Right renal pelvis (tissue), 4 donors: ENCODE measurements at regions not wholly inside any gene's neighbourhood (a gene's known extent, or its start where the extent isn't known, plus 50 kb on each side); places are given as distances from the start of the nearest gene placed in this dataset.

Source experiments
- DNase-seq, 4 donors: peaks; one replicate each; pipeline ENCODE4 v3.0.0-alpha.2; 2013; ENCODE audit warnings: low read depth in 4 of 4, low spot score in 3 of 4, missing footprints in 1 of 4

DNA sequence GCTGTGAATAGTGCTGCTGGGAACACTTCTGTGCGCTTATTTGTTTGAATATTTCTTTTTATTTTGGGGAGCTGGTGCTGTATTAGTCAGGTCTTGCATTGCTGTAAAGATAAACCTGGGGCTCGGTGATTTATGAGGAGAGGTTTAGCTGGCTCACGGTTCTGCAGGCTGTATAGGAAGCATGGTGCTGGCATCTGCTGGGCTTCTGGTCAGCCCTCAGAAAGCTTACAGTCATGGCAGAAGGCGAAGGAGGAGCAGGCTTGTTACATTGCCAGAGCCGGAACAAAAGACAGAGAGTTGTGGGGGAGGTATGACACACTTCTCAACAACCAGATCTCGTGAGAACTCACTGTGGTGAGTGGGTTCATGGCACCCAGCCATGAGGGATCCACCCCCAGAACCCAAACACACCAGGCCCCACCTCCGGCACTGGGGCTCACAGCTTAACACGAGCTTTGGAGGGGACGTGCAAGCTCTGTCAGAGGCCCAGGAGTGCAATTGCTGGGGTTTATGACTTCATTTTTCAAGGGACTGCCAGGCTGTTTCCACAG lies 68.8 kb upstream of the GATA5 start:
- DNase-seq: no peak

DNA sequence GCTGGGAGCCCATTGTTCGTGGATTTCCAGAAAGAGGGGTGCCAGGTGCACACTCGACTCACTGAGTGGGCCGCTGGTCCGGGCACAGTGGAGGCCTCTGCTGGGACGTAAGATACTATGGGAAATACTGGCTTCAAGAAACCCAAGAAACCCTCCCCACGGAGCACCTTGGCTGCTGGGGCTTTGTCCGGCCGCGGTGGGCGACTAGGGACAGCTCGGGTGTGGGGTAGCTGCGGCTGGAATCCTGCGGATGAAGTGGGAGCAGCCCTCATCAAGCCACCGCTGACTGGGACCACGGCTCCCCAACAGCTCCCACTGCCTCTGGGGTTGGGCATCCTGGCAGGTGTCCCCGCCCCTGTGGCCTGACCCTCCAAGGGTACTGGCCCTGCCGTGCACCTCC lies 69.5 kb upstream of the GATA5 start:
- DNase-seq: no peak

DNA sequence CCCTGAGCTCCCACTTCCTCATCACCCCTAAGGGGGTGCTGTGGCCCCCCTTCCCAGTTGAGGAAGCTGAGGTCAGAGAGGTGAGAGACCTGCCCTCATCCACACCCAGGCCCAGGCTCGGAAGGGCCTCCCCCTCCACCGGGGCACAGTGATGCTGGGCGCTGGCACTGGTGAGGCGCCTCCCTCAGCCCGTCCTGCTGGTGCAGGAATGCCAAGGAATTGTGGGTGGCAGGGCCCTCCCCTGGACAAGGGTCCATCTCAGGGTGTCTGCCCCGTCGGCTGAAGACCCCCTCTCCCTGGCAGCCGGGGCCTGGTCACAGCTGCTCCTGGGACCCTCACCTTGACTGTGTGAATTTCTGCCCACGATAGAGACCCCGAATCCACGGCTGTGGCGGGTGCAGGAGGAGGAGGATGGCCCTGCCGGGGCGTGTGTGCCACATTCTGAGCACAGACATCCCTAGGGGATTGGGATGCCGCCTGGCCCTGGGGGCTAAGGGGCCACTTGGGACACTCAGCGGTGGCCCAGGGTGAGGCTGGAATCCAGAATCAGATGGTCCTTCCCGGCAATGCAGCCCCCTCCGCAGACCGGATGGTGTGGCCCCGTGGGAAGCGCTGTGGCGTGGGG lies 70.2 kb upstream of the GATA5 start:
- DNase-seq: no peak

DNA sequence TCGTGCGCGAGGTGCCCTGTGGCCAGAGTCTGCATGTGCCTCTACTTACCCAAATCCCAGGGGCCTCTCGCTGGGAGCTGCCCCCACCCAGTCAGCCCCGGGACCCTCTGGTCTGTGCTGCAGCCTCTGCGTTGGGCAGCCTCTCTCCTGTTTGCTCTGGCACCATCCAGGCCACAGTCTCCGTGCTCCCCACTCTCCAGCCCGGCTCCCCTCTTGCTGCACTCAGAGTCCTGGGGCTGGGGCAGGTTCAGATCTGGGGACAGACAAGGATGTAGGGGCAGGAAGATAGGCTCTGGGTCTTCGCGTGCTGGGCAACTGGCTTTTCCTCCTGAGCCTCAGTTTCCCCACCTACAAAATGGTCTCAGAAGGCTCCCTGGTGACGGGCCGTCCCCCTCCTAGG lies 70.8 kb upstream of the GATA5 start:
- no peak for DNase-seq

DNA sequence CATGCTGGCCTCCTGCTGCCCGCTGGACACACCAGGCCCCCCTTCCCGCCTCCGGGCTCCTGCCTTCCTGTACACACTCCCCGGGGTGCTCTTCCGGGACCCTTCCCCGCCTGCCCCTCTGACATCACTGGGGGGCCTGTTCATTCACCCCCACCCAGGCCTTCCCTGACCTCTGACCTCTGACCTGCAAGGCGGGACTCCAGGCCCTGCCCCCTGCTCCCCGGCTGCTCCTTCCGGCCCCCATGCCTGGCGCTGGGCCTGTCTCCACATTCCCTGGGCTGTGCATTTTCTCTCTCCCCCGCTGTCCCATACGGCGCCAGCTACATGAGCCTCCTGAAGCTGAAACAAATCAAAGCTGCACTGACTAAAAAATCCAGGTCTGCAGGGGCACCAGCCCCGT lies 71.6 kb upstream of the GATA5 start:
- no peak for DNase-seq

DNA sequence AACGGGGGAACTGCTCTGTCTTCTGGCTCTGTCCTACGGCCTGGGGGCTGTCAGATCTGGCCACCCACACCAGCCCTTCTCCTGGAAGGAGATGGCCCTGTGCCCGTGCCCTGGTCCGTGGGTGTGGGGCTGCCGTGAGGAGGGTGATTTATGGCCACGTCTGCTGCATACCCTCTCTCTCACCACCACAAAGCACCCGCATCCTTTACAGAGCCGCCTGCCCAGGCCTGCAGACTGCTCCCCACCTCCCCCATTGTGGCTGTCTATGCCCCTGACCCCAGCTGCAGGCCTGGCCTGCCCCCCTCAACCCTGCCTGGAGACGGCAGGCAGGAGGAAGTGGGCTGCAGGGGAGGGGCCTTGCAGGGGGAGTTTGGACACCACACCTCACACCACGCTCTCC lies 72.7 kb upstream of the GATA5 start:
- DNase-seq: no peak

DNA sequence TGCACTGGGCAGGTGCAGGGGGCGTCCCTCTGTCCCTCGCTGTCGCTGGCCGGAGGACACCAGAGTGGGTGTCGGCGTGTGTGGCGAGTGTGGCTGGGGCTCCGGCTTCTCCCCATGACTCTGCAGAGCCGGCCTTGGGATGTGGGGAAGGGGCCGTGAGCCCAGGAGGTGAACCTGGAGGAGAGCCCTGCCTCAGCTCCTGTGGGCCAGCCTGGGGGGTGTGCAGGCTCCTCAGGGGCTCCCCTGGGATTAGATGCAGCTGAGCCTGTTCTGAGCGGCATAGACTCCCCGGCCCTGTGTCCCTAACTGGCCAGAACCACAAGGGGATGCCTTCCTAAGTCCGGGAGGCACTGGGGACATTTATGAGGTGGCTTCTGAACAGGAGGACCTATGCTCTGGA lies 73.2 kb upstream of the GATA5 start:
- DNase-seq: no peak

DNA sequence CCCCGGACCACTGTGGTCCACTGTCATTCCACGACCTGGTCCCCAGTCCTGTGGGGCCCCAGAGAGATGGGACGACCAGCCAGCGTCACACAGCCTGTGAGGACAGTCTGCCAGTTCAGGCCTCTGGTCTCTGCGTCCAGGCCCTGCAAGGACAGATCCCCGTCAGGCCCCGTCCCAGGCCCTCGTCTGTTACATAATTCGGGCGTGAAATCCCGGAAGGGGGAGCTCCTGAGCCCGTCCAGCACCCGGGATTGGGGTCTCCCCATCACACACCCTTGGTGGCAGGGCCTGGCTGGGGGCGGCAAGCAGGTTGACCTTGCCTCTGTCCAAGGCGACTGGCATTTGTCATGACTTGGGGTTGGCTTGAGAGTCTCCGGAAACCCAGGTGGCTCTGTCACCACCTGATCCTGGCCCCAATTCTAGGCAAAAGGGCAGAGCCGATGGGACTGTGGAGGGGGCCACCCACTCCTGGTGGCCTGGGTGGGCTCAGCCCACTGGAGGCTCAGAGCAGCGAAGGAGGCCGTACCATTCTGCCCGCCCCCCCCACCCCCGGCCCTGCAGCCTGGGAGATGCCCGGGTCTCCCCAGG lies 73.8 kb upstream of the GATA5 start:
- no peak for DNase-seq

DNA sequence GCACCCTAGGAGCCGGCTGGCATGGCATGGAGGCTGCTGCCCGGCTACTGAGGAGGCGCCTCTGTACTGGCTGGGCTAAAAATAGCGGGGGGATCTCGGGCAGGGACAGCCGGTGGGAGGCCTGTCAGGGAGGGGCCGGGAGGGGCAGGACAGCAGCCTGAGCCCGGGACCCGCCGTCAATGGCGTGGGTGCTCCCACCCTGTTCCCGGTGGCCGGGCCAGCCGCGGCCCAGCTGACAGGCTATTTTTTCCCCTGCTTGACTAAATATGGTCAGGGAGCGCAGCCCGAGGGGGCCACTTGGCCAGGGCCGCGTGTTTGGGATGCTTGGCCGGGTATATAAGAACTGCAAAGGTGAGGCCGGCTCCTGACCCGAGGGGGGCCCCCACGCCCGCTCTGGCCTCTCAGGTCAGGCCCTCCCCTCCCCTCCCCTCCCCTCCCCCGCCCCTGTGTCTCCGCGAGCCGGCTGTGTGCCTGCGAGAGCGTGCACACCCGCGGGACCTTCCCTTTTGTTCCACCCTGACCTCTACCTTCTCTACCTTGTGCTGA lies 74.4 kb upstream of the GATA5 start:
- DNase-seq: no peak

DNA sequence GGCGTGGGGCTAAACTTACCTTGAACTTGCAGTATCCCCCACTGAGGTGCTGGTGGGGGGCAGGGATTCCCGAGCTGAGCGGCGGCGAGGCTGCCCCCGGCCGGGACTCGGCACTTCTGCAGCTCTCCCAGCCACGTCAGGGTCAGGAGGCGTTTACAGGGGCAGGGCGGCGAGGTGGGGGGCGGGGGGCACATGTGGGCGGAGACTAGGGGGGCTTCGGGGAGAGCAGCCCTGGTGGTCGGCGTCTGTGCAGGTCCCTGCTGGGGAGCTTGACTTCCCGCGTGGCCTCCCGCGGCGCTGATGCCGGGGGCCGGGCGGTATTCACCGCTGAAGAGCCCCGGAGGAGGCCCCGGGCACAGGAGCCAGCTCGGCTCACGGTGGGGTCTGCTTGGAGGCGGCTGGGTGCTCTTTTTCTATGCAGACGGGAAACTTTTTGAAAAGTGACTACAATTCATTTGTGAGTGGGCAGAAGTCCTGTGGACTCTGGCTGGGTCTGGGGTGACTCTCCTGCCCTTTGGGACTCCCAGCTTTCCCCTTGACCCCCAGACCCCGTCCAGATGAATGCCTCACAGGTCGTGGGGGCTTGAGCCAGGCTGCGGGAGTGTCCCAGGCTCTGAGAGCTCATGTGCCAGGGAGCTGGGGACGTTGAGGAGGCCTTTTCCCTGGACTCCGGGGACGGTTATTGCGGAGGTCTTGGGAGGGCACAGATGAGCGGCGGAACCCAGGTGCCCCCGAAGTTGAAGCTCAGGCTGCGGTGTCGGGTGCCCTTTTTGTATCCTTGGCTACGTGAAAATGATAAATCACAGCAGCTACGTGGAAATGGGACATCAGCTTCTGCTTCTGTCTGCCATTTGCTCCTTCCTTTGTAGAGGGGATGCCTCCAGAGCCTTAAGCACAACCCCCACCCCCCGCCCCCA lies 75.9 kb upstream of the GATA5 start:
- no peak for DNase-seq

DNA sequence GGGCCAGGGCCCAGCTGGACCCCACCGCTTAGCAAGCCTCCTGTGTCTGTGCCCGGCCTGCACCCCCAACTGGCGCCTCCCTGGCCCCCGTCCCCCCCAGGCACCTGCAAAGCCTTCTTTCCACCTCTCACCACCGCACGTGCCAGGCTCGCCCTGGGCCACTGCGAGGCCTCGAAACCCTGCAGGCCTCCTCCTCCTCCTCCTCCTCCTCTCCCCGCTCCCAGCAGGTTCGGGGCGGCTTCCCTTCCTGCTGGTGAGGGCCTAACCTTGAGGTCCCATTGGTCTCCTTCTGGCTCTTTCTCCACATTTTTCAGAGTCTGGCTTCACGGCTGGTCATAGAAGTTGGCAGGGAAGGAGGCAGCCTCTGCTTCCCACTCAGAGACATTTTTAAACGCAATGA lies 76.8 kb upstream of the GATA5 start:
- no peak for DNase-seq

DNA sequence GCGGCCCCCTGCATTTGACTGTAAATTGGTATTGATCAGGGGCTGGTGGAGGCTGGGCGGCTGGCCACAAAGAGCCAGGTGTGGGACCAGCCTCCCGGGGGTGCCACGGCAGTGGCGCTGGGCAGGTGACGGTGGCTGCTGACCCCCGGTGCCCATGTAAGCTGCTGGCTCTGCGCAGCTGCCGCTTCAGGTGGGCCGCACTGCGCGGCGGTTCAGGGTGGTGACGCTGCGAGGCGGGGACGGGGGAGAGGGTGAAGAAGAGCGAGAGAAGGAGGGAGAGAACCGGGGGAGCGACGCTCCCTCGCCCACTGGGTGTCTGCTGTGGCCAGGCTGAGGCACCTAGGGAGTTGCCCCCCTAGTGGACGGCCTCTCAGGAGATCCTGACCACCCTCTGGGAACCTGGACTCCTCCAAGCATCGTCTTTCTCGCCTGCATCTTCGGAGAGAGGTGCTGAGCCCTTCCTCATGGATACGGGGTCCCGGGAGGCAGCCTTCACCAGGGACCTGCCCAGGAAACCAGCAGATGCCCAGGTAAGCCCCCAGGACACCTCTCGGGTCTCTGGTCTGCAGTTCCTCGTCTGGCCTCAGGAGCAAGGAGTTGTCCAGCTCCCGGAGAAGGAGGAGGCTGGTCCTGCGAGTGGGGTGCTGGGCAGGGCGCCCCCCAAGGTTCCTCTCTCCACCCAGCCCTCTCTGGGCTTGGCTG lies 77.5 kb upstream of the GATA5 start:
- no peak for DNase-seq

DNA sequence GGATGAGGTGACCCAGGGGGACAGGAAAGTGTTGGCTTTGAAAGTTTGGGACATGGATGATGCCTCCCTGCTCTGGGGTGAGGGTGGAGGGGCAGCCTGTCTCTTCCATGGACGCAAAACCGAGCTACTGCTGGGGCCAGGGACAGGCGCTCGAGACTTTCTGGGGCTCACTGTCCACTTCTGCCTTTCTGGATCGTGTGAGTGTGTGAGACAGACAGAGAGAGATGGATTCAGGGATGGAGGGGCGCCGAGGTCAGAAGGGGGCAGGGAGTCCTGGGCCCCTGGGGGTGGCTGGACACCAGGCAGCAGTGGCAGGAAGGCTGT lies 78.0 kb upstream of the GATA5 start:
- DNase-seq: no peak

DNA sequence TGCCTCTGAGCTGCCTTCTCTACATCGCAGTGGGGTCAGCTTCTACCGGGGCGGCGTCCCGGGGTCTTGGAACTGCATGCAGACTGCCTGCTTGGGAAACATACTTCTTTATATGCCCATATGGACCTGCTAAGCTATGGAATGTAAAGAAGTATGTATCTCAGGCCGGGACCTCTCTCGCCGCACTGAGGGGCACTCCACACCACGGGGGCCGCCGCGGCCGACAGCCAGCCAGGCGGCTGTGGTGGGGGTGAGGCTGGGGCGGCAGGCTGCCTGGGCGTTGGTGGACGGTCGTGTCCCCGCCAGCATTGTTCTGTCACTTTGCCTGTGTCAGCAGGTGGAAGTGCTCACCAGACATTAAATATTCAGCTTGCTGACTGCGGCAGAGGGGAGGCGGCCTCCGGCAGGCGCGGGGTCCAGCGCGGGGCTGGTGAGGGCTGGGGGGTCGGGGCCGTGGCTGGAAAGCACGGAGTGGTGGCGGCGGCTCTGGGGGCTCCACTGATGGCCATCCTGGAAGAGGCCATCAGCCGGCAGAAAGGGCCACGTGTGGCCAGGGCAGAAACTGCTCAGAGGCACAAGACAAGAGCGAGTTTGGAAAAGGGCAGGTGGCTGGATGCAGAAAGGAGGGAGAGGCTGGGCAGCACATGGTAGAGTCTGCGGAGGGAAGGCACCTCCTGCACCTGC lies 78.6 kb upstream of the GATA5 start:
- DNase-seq: no peak

DNA sequence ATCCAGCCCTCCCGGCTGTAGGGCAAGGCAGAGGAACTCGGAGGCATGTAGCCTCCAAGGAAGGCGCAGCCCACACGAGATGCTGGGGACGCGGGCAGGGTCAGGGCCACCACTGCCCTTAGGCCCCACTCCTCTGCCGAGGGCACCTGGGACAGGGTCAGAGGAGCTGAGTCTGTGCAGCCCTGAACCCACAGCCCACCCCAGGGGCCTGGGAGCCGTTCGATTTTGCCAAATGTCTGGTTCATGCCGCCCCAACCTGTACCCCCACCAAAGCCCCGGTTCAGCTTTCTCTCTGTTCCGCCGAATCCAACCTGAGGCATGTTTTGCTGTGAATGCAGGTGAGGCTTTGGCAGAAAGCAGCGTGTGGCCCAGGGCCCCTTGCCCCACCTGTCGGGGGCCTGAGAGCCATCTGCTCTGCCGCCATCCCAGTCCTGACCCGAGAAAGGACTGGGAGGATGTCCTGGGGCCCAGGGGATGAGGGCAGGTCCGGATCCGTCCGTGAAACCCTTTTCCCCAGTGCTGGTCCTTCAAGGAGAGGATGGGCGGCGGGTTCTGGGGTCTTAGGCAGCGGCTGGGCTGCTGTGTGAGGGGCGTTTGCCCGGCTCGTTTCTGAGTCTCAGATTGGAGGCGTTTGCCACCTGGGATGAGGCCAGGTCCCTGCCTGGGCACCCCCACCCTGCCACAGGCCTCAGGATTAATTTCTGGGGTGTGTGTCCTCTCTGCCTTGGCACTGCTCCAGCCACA lies 79.3 kb upstream of the GATA5 start:
- no peak for DNase-seq

DNA sequence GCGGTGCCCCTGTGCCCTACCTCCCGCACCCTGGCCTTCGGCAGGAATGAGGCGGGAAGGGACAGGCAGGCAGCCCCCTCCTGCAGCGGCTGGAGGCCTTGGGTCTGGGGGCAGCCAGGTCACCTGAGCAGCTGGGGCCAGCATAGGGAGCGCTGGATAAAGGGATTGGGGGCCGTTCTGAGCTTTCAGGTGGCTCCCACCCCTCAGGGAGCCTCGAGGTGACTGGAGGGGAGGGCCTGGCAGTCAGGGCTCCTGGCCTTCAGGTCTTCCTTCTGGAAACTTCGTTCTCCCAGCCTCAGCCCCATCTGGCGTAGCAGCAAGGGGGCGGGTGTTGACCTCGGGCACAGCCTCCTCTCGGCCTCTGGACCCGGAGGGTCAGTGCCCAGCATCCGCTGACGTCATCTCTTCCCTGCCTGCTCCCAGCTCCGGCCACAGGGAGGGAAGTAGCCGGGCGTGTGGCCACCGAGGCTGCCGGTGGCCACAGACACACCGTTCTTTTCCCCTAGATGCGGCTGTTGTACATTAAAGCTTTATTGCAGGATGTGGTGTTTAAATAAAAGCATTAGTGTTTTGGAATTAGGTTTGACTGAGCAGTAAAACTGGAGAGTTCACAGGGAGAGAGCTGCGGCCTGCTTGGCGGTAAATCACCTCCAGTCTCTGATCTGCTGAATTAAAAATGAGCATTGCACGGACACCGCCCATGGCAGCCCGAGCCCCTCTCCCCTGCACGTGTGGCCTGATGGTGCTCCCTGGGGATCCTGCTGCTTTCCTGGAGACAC lies 80.0 kb upstream of the GATA5 start:
- DNase-seq: no peak

DNA sequence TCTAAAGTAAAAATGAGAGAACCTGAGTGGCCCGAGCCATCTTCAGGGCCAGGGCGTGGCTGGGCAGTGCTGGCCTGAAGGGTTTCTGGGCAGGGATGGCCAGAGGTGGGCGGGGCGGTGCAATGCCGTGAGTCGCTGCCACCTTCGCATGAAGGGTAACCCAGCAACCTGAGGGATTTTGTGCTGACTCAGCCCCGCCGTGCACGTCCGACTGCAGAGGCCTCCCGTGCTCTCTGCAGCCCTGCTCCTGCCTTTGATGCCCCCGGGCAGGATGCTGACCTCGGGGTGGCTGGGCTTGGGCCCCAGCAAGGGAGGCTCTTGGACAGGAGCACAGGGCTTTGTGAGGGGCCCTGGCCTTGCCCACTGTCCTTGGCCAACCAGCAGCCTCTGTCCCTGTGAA lies 81.7 kb upstream of the GATA5 start:
- no peak for DNase-seq

DNA sequence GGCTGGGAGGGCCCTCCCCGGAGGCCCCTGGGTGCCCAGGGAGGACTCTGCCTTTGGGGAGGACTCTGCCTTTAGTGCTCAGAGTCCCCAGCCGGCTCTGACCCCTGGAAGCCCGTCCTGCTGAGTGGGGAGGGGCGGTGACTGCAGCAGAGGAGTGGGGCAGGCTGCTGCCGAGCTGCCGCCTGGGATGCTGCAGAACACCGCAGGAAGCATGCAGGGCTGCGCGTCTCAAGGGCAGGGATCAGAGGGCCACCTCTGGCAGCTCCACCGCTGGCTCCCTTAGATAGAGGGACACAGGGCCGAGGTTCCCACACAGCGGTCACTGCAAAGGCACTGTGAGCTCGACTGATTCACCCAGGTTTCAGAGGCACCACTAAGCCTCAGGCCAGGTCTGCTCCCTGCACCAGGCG lies 82.2 kb upstream of the GATA5 start:
- no peak for DNase-seq

DNA sequence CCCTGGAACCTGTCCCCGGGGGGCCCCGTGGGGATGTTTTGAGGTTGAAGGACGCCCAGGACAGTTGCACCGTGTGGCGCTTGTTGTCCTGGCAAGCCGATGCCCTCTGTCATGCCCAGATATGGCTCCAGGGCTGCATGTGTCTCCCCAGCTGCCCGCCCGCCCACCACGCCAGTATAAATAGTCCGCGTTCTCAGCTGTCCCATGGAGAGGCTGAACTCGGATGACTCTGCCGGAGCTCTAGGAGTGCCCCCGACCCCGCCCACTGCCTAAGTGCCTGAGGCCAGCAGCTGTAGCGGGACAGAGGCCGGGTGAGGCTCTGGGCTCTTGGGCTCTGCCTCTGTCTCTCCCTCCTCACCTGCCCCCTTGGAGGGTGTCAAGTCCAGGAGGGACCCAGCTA lies 83.0 kb upstream of the GATA5 start:
- DNase-seq: no peak
